Suprapubic skin (tissue), 4 donors: ENCODE measurements at regions not wholly inside any gene's neighbourhood (a gene's known extent, or its start where the extent isn't known, plus 50 kb on each side); places are given as distances from the start of the nearest gene placed in this dataset.

Source experiments
- EP300 ChIP-seq: sonication (generic); formaldehyde crosslinking; IDR thresholded peaks from one replicate; pipeline ENCODE4 v1.6.1; 2017; ENCODE audit warnings: antibody characterized with exemption
- POLR2A ChIP-seq, 2 donors: fragments of 450-650 bp; IDR thresholded peaks; one replicate each; pipeline ENCODE4 v1.6.1; 2017; ENCODE audit warnings: antibody characterized with exemption in 2 of 2, mild to moderate bottlenecking in 2 of 2, moderate library complexity in 2 of 2
- POLR2AphosphoS5 ChIP-seq, 3 donors: sonication (generic); formaldehyde crosslinking; IDR thresholded peaks; one replicate each; pipeline ENCODE4 v1.6.1; 2017; ENCODE audit warnings: antibody characterized with exemption in 3 of 3
- TF ChIP-seq, protein P1 (sequence below), 2 donors: fragments of 200-600 bp in 1 of 2; fragments of 450-650 bp in 1 of 2; sonication (generic) in 1 of 2; IDR thresholded peaks; one replicate each; pipeline ENCODE4 v1.5.1; 2016 to 2019; ENCODE audit warnings: antibody characterized with exemption in 2 of 2, mild to moderate bottlenecking in 1 of 2, moderate library complexity in 1 of 2

DNA sequence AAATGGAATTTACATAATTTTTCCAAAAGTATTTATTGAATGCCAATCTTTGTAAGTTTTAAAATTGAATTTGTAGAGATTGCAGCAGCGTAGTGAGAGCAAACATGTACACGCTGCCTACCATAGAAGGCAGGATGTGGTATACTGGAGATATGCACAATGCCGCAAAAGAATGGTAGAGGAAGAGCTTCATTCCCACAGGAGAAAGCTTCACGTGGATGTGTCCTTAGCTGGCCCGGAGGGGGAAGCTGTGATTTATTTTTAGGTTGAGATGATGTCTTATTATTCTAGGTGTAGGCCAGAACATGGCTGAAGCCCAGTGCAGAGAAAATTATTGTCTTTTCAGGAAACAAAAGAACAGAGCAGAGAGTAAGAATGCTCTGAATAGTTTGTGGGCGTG lies 743.3 kb upstream of the BCHE start:
- TF ChIP-seq, protein P1, sequence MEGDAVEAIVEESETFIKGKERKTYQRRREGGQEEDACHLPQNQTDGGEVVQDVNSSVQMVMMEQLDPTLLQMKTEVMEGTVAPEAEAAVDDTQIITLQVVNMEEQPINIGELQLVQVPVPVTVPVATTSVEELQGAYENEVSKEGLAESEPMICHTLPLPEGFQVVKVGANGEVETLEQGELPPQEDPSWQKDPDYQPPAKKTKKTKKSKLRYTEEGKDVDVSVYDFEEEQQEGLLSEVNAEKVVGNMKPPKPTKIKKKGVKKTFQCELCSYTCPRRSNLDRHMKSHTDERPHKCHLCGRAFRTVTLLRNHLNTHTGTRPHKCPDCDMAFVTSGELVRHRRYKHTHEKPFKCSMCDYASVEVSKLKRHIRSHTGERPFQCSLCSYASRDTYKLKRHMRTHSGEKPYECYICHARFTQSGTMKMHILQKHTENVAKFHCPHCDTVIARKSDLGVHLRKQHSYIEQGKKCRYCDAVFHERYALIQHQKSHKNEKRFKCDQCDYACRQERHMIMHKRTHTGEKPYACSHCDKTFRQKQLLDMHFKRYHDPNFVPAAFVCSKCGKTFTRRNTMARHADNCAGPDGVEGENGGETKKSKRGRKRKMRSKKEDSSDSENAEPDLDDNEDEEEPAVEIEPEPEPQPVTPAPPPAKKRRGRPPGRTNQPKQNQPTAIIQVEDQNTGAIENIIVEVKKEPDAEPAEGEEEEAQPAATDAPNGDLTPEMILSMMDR (IDR thresholded peaks at IDR 0.05): no peak
- TF ChIP-seq POLR2A (IDR thresholded peaks at IDR 0.05) (no peak), EP300 (no peak), POLR2AphosphoS5 (IDR thresholded peaks at IDR 0.05) (no peak)
